Stimulated activated CD8-positive, alpha-beta memory T cell treated with anti-CD3 and anti-CD28 coated beads, Interleukin-4, amount 100 ng/mL, for 48 hours (primary cell): ENCODE measurements at regions not wholly inside any gene's neighbourhood (a gene's known extent, or its start where the extent isn't known, plus 50 kb on each side); places are given as distances from the start of the nearest gene placed in this dataset.
"Not testable (repeated sequence)": the region's sequence is repeated elsewhere in the genome, so short reads cannot be mapped to it uniquely, and the experiment has no call there.

Experiments
- DNase-seq: peaks from one replicate; pipeline ENCODE4 v3.0.0-alpha.2; 2020

GRCh38 chrX:121179972-121180371 lies 132.6 kb downstream of the GLUD2 start:
- no peak for DNase-seq

- no peak for DNase-seq
These were observed 144.4 kb downstream of the GLUD2 start for GRCh38 chrX:121191779-121192178.

- no peak for DNase-seq
These were observed 148.3 kb downstream of the GLUD2 start for GRCh38 chrX:121195719-121196118.

GRCh38 chrX:121196872-121197444 lies 149.5 kb downstream of the GLUD2 start:
- not testable (repeated sequence) for DNase-seq

- DNase-seq: no peak
These were observed 161.2 kb downstream of the GLUD2 start for GRCh38 chrX:121208563-121208962.

- DNase-seq: no peak
These were observed 169.4 kb downstream of the GLUD2 start for GRCh38 chrX:121216641-121217374.

GRCh38 chrX:121221322-121221977 lies 174.0 kb downstream of the GLUD2 start:
- no peak for DNase-seq

- DNase-seq: no peak
These were observed 180.5 kb downstream of the GLUD2 start for GRCh38 chrX:121227888-121228287.

- DNase-seq: no peak
These were observed 184.4 kb downstream of the GLUD2 start for GRCh38 chrX:121231566-121232358.

- DNase-seq: no peak
These were observed 188.6 kb downstream of the GLUD2 start for GRCh38 chrX:121236040-121236439.

GRCh38 chrX:121238093-121238492 lies 190.7 kb downstream of the GLUD2 start:
- DNase-seq: no peak

GRCh38 chrX:121244511-121244910 lies 197.1 kb downstream of the GLUD2 start:
- no peak for DNase-seq

- DNase-seq: no peak
These were observed 198.4 kb downstream of the GLUD2 start for GRCh38 chrX:121245763-121246162.

GRCh38 chrX:121254336-121254735 lies 206.9 kb downstream of the GLUD2 start:
- DNase-seq: no peak

- no peak for DNase-seq
These were observed 209.2 kb downstream of the GLUD2 start for GRCh38 chrX:121256647-121257046.

- no peak for DNase-seq
These were observed 211.1 kb downstream of the GLUD2 start for GRCh38 chrX:121258545-121258944.

- DNase-seq: no peak
These were observed 211.8 kb downstream of the GLUD2 start for GRCh38 chrX:121259170-121259569.

GRCh38 chrX:121260596-121261240 lies 213.3 kb downstream of the GLUD2 start:
- no peak for DNase-seq

- DNase-seq: no peak
These were observed 236.5 kb downstream of the GLUD2 start for GRCh38 chrX:121283921-121284320.

- DNase-seq: no peak
These were observed 251.1 kb downstream of the GLUD2 start for GRCh38 chrX:121298499-121298898.

- no peak for DNase-seq
These were observed 253.9 kb downstream of the GLUD2 start for GRCh38 chrX:121301356-121301755.

- DNase-seq: no peak
These were observed 254.4 kb downstream of the GLUD2 start for GRCh38 chrX:121301822-121302221.

- no peak for DNase-seq
These were observed 260.0 kb downstream of the GLUD2 start for GRCh38 chrX:121307449-121307848.
